PFSK-1 (cell line): ENCODE measurements at regions not wholly inside any gene's neighbourhood (a gene's known extent, or its start where the extent isn't known, plus 50 kb on each side); places are given as distances from the start of the nearest gene placed in this dataset.

ENCODE experiments used
- FOXP2 ChIP-seq: optimal IDR thresholded peaks from 2 replicates; pipeline ENCODE3; 2011; ENCODE audit warnings: borderline replicate concordance, control low read depth, inconsistent platforms; ENCODE audit not compliant: insufficient read depth; ENCODE audit errors: extremely low read length, extremely low read depth
- POLR2AphosphoS5 ChIP-seq: IDR thresholded peaks from 2 replicates; pipeline ENCODE4 v1.6.1; 2012; ENCODE audit warnings: low read depth, mild to moderate bottlenecking, control low read depth, low read length, moderate library complexity
- SIN3A ChIP-seq: IDR thresholded peaks from 2 replicates; pipeline ENCODE4 v1.6.1; 2012; ENCODE audit warnings: mild to moderate bottlenecking, low read length, moderate library complexity, borderline replicate concordance; ENCODE audit not compliant: insufficient read depth
- TAF1 ChIP-seq: IDR thresholded peaks from 2 replicates; pipeline ENCODE4 v1.6.1; 2012; ENCODE audit warnings: low read length, control low read depth, borderline replicate concordance; ENCODE audit not compliant: insufficient read depth
- TF ChIP-seq, protein P1 (sequence below), 2 experiments: IDR thresholded peaks; 2 replicates each; pipeline versions ENCODE4 v1.6.1 to v1.8.0; 2011 to 2012; ENCODE audit warnings: low read depth in 2 of 2, low read length in 2 of 2, control low read depth in 1 of 2, inconsistent platforms in 1 of 2, mild to moderate bottlenecking in 1 of 2, moderate library complexity in 1 of 2; ENCODE audit not compliant: insufficient read depth in 1 of 2

DNA sequence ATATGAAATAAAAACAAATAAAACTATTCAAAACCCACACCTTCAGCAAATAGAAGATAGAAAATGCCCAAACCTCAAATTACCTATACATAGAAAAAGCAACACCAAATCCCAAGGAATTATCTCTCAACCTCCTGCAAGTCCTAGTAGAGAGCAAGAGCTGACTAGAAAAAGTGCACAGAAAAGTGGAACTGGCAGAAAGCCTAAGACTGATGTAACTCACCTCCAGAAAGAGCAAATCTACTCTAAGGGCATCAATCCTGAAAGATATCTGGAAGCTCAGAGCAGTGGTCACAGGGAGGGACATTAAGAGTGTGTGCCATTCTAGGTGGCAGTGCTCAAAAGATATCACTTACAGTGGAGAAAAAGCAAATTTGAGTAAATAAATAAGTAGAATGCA, 62.1 kb upstream of the PLEKHG7 start:
- TF ChIP-seq TAF1, result no peak
- no peak for TF ChIP-seq FOXP2
- TF ChIP-seq, protein P1, sequence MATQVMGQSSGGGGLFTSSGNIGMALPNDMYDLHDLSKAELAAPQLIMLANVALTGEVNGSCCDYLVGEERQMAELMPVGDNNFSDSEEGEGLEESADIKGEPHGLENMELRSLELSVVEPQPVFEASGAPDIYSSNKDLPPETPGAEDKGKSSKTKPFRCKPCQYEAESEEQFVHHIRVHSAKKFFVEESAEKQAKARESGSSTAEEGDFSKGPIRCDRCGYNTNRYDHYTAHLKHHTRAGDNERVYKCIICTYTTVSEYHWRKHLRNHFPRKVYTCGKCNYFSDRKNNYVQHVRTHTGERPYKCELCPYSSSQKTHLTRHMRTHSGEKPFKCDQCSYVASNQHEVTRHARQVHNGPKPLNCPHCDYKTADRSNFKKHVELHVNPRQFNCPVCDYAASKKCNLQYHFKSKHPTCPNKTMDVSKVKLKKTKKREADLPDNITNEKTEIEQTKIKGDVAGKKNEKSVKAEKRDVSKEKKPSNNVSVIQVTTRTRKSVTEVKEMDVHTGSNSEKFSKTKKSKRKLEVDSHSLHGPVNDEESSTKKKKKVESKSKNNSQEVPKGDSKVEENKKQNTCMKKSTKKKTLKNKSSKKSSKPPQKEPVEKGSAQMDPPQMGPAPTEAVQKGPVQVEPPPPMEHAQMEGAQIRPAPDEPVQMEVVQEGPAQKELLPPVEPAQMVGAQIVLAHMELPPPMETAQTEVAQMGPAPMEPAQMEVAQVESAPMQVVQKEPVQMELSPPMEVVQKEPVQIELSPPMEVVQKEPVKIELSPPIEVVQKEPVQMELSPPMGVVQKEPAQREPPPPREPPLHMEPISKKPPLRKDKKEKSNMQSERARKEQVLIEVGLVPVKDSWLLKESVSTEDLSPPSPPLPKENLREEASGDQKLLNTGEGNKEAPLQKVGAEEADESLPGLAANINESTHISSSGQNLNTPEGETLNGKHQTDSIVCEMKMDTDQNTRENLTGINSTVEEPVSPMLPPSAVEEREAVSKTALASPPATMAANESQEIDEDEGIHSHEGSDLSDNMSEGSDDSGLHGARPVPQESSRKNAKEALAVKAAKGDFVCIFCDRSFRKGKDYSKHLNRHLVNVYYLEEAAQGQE (IDR thresholded peaks at IDR 0.05; ENCODE audit: insufficient read depth in 1 of 2, low read depth in 2 of 2, low read length in 2 of 2), result no peak
- no peak for TF ChIP-seq SIN3A
- TF ChIP-seq POLR2AphosphoS5, result no peak

DNA sequence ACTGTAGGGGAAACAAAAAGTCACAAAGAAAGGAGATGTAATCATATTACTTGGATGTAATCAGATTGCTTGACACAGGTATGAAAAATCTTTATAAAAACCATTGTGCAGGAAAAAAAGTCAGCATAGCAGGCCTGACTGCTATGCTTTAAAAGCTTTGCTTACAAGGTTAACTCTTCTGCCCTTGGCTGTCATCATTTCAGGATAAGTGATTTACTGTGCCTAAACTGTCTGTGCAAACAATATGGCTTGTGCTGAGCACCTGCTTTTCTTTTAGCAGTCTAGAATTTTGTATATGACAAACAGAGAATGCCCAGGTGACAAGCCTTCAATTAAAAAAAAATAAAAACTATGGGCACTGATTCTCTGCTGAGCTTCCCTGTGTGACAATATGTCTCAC, 63.8 kb upstream of the PLEKHG7 start:
- TF ChIP-seq, protein P1 (IDR thresholded peaks at IDR 0.05; ENCODE audit: insufficient read depth in 1 of 2, low read depth in 2 of 2, low read length in 2 of 2), result no peak
- no peak for TF ChIP-seq TAF1
- TF ChIP-seq SIN3A, result no peak
- TF ChIP-seq POLR2AphosphoS5, result no peak
- TF ChIP-seq FOXP2, result no peak

DNA sequence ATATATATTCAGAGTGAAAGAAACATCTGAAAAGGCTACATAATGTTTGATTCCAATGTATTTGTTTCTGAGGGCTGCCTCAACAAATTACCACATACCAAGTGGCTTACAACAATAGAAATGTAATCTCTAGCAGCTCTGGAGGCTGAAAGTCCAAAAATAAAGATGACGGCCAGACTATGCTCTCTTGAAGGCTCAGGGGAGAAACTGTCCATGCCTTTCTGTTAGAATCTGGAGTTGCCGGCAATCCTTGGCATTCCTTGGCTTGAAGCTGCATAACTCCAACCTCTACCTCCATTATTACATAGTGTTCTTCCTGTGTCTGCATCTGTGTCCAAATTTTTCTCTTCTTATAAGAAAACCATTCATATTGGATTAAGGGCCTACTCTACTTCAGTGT, 68.1 kb upstream of the PLEKHG7 start:
- TF ChIP-seq POLR2AphosphoS5 (no peak), TAF1 (no peak), FOXP2 (no peak), SIN3A (no peak)
- TF ChIP-seq, protein P1 (IDR thresholded peaks at IDR 0.05; ENCODE audit: insufficient read depth in 1 of 2, low read depth in 2 of 2, low read length in 2 of 2), result no peak

DNA sequence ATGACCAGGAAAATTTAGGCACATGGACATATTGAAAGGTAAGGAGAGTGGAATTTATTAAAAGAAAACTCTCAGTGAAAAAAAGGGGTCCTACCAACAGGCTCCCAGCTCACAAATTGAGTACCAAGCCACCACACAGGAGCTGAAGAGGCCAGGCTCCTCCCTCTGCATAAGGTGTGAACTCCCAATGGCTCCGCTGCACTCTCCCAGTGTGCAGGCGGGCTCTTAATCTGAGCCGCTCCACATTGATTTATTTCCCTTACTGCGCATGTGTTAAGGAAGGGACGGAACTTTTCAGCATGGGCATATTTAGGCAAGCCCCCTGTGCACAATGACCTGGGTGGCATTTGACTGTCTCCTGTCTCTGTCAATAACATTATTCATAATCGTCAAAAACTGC, 68.6 kb upstream of the PLEKHG7 start:
- TF ChIP-seq TAF1, result no peak
- TF ChIP-seq, protein P1 (IDR thresholded peaks at IDR 0.05; ENCODE audit: insufficient read depth in 1 of 2, low read depth in 2 of 2, low read length in 2 of 2), result no peak
- TF ChIP-seq FOXP2, result no peak
- TF ChIP-seq SIN3A, result no peak
- no peak for TF ChIP-seq POLR2AphosphoS5

DNA sequence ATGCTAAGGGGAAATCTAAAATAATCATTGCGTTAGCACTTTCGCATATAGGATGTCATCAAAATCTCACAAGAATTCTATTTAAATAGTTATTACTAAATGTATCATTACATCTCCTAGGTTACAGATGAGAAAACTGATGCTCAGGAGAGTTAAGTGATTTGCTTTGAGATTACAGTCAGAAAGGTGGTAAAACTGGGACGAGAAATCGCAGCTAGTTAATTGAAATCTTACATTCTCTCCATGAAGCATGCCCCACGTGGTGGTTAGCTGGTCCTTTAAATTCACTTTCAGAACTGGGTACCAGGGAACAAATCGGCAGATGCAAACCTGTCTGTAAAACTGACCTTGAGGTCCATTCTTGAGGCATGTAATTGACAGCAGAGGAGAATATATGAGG, 71.8 kb upstream of the PLEKHG7 start:
- TF ChIP-seq SIN3A (no peak), POLR2AphosphoS5 (no peak), FOXP2 (no peak), TAF1 (no peak)
- TF ChIP-seq, protein P1 (IDR thresholded peaks at IDR 0.05; ENCODE audit: insufficient read depth in 1 of 2, low read depth in 2 of 2, low read length in 2 of 2), result no peak
